Kidney epithelial cell (primary cell): ENCODE measurements at regions not wholly inside any gene's neighbourhood (a gene's known extent, or its start where the extent isn't known, plus 50 kb on each side); places are given as distances from the start of the nearest gene placed in this dataset.
"Not testable (repeated sequence)": the region's sequence is repeated elsewhere in the genome, so short reads cannot be mapped to it uniquely, and the experiment has no call there.

Experiments
- DNase-seq: peaks from one replicate; pipeline ENCODE4 v3.0.0-alpha.2; 2010; ENCODE audit warnings: low read depth
- H3K27me3 ChIP-seq: 2 replicates; pipeline ENCODE4 v1.6.0; 2011; ENCODE audit warnings: low read length; ENCODE audit not compliant: control insufficient read depth, insufficient read depth
- H3K36me3 ChIP-seq: 2 replicates; pipeline ENCODE4 v1.5.1; 2011; ENCODE audit warnings: low read length; ENCODE audit not compliant: control insufficient read depth, insufficient read depth
- H3K4me3 ChIP-seq: 2 replicates; pipeline ENCODE4 v1.5.1; 2011; ENCODE audit warnings: low read depth, mild to moderate bottlenecking, control low read depth, low read length
- TF ChIP-seq, protein P1 (sequence below): IDR thresholded peaks from 2 replicates; pipeline ENCODE4 v1.5.1; 2011; ENCODE audit warnings: mild to moderate bottlenecking, moderate library complexity, low read length, control low read depth, inconsistent platforms; ENCODE audit not compliant: insufficient read depth, poor library complexity, severe bottlenecking

DNA sequence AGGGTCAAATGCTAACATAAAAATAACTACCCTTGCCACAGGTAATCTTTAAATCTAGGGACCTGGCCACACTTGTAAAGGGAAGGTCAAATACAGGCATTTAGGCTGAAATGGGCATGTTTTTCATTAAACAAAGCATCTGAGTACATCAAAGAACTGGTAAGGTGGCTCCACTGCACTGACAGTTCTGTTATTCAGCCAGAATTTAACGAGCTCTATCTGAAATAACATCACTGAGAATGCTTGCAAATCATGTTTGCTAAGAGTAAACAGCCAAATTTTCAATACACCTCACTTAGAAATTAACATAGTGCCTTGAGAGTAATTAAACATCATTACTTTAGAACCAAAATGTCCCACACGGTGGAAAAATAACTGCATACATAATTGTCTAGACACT is 118.9 kb downstream of the MTHFS start:
- DNase-seq: no peak
- H3K36me3 ChIP-seq: no peaks in the 10 kb centered on the region
- H3K27me3 ChIP-seq: no peaks in the 10 kb centered on the region
- no peak overlapping the region for H3K4me3 ChIP-seq
- TF ChIP-seq, protein P1, sequence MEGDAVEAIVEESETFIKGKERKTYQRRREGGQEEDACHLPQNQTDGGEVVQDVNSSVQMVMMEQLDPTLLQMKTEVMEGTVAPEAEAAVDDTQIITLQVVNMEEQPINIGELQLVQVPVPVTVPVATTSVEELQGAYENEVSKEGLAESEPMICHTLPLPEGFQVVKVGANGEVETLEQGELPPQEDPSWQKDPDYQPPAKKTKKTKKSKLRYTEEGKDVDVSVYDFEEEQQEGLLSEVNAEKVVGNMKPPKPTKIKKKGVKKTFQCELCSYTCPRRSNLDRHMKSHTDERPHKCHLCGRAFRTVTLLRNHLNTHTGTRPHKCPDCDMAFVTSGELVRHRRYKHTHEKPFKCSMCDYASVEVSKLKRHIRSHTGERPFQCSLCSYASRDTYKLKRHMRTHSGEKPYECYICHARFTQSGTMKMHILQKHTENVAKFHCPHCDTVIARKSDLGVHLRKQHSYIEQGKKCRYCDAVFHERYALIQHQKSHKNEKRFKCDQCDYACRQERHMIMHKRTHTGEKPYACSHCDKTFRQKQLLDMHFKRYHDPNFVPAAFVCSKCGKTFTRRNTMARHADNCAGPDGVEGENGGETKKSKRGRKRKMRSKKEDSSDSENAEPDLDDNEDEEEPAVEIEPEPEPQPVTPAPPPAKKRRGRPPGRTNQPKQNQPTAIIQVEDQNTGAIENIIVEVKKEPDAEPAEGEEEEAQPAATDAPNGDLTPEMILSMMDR: no peak

DNA sequence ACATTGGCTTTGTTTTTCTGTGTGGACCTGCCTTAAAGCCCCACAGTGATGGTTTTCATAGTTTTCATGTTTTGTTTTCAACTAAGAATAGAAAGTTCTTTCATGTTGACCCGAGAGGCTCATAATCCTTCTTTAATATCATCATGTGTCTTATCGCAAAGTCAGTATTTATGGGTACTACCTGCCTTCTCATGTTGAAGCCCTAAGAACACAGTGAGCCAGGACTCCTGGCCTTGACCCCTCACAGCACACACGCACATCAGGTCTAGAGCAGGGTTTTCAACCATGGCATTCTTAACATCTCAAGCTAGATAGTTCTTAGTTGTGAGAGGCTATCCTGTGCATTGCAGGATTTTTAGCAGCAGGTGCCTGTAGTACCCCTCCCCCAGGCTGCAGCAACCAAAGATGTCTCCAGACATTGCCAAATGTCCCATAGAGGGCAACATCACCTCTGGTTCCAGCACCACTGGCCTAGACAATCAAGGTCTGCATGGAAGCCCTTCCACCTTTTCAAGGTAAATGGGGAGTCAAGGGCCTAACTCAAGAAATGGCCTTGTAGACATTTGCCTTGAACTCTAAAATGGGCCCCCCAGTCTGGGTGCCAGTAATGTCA is 118.3 kb downstream of the MTHFS start:
- Histone ChIP-seq H3K36me3 (no peaks in the 10 kb centered on the region), H3K27me3 (no peaks in the 10 kb centered on the region), H3K4me3 (no peak overlapping the region)
- DNase-seq: no peak
- TF ChIP-seq, protein P1: no peak

DNA sequence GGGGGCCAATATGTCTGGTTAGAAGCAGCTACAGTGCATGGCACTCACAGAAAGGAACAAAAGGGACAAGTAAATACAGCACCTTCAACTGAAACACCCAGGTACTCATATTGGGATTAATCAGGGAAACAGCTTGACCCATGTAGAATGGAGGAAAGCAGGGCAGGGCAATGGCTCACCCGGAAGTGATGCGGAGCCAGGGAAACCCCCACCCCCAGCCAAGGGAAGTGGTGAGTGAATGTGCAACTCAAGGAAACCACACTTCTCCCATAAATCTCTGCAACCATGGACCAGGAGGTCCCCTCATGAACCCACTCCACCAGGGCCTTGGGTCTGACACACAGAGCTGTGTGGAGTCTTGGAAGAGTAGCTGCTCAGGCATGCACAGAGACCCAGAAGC is 117.1 kb downstream of the MTHFS start:
- TF ChIP-seq, protein P1: no peak
- Histone ChIP-seq H3K4me3 (no peak overlapping the region), H3K36me3 (no peaks in the 10 kb centered on the region)

DNA sequence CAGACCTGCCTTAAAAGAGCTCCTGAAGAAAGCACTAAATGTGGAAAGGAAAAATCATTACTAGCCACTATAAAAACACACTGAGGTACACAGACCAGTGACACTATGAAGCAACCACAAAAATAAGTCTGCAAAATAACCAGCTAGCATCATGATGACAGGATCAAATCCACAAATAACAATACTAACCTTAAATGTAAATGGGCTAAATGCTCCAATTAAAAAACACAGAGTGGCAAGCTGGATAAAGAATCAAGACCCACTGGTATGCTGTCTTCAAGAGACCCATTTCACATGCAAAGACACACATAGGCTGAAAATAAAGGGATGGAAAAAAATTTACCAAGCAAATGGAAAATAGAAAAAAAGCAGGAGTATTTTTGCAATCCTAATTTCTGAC is 114.5 kb downstream of the MTHFS start:
- H3K4me3 ChIP-seq, DNase-seq, H3K36me3 ChIP-seq: not testable (repeated sequence)

More for the DNA sequence above, 117.1 kb downstream of the MTHFS start:
- no peaks in the 10 kb centered on the region for H3K27me3 ChIP-seq
- DNase-seq: no peak

More for the DNA sequence above, 114.5 kb downstream of the MTHFS start:
- H3K27me3 ChIP-seq: not testable (repeated sequence)
